ENCODE measurements at regions not wholly inside any gene's neighbourhood (a gene's known extent, or its start where the extent isn't known, plus 50 kb on each side); places are given as distances from the start of the nearest gene placed in this dataset.
"Not testable (repeated sequence)": the region's sequence is repeated elsewhere in the genome, so short reads cannot be mapped to it uniquely, and the experiment has no call there.

- not testable (repeated sequence) for H3K27me3 ChIP-seq, H3K4me3 ChIP-seq, H3K4me1 ChIP-seq, H3K27ac ChIP-seq, H3K9me3 ChIP-seq, H3K36me3 ChIP-seq
- peak in 1 of 2 donors; percentile 21 for DNase-seq (ENCODE audit: low spot score in 2 of 2)
- no CpG with 5 or more reads among the region's 2 CpGs for WGBS
Observed at GRCh38 chr21:10100873-10101272, 420.5 kb upstream of the TPTE start.

- H3K4me3 ChIP-seq, H3K4me1 ChIP-seq, H3K9me3 ChIP-seq, H3K27me3 ChIP-seq, H3K36me3 ChIP-seq, H3K27ac ChIP-seq: not testable (repeated sequence)
- DNase-seq (ENCODE audit: low spot score in 2 of 2): peak in 1 of 2 donors; percentile 29
- 100% methylated on average over 2 of the region's 40 CpGs for WGBS
Observed at GRCh38 chr21:10119342-10119741, 402.0 kb upstream of the TPTE start.

- H3K9me3 ChIP-seq, H3K4me3 ChIP-seq, H3K4me1 ChIP-seq, H3K36me3 ChIP-seq, H3K27me3 ChIP-seq, H3K27ac ChIP-seq: not testable (repeated sequence)
- 79% methylated on average over 39 of the region's 58 CpGs for WGBS
- DNase-seq (ENCODE audit: low spot score in 2 of 2): peak; percentile 53 to 81
Observed at GRCh38 chr21:10119746-10120535, 401.4 kb upstream of the TPTE start.

- not testable (repeated sequence) for H3K4me1 ChIP-seq; H3K9me3 ChIP-seq; H3K4me3 ChIP-seq; DNase-seq (ENCODE audit: low spot score in 2 of 2); H3K36me3 ChIP-seq; H3K27ac ChIP-seq; H3K27me3 ChIP-seq
- WGBS: 75% methylated on average over 14 of the region's 22 CpGs
Observed at GRCh38 chr21:10120536-10120934, 400.8 kb upstream of the TPTE start.

GRCh38 chr21:10120965-10121550, 400.3 kb upstream of the TPTE start:
- H3K4me3 ChIP-seq, H3K9me3 ChIP-seq, H3K4me1 ChIP-seq, H3K36me3 ChIP-seq, H3K27ac ChIP-seq, H3K27me3 ChIP-seq: not testable (repeated sequence)
- DNase-seq (ENCODE audit: low spot score in 2 of 2): peak in 1 of 2 donors; percentile 40
- 77% methylated on average over 26 of the region's 27 CpGs for WGBS

- DNase-seq (ENCODE audit: low spot score in 2 of 2): peak in 1 of 2 donors; percentile 37
- H3K4me3 ChIP-seq, H3K4me1 ChIP-seq, H3K36me3 ChIP-seq, H3K9me3 ChIP-seq, H3K27ac ChIP-seq, H3K27me3 ChIP-seq: not testable (repeated sequence)
- 77% methylated on average over 27 of the region's 33 CpGs for WGBS
Observed at GRCh38 chr21:10121816-10122455, 399.4 kb upstream of the TPTE start.

- not testable (repeated sequence) for H3K9me3 ChIP-seq, H3K27me3 ChIP-seq, H3K27ac ChIP-seq, H3K36me3 ChIP-seq, H3K4me1 ChIP-seq, H3K4me3 ChIP-seq
- 69% methylated on average over 37 of the region's 39 CpGs for WGBS
- DNase-seq (ENCODE audit: low spot score in 2 of 2): peak in 1 of 2 donors; percentile 50
Observed at GRCh38 chr21:10122801-10123507, 398.4 kb upstream of the TPTE start.

GRCh38 chr21:10123508-10123885, 397.9 kb upstream of the TPTE start:
- not testable (repeated sequence) for H3K27me3 ChIP-seq, H3K36me3 ChIP-seq, H3K4me1 ChIP-seq, H3K27ac ChIP-seq, H3K9me3 ChIP-seq, H3K4me3 ChIP-seq
- peak in 1 of 2 donors; percentile 54 for DNase-seq (ENCODE audit: low spot score in 2 of 2)
- WGBS: 70% methylated on average over 19 of the region's 19 CpGs

- H3K9me3 ChIP-seq, H3K4me3 ChIP-seq, H3K27me3 ChIP-seq, H3K4me1 ChIP-seq, H3K27ac ChIP-seq, H3K36me3 ChIP-seq: not testable (repeated sequence)
- DNase-seq (ENCODE audit: low spot score in 2 of 2): peak in 1 of 2 donors; percentile 42
- 74% methylated on average over 16 of the region's 17 CpGs for WGBS
Observed at GRCh38 chr21:10125616-10126015, 395.8 kb upstream of the TPTE start.

GRCh38 chr21:10134119-10134518, 387.3 kb upstream of the TPTE start:
- DNase-seq (ENCODE audit: low spot score in 2 of 2): peak in 1 of 2 donors; percentile 49
- WGBS: no CpG with 5 or more reads among the region's 2 CpGs

GRCh38 chr21:10135879-10136278, 385.5 kb upstream of the TPTE start:
- not testable (repeated sequence) for H3K27ac ChIP-seq, H3K4me3 ChIP-seq, H3K4me1 ChIP-seq, H3K27me3 ChIP-seq, H3K9me3 ChIP-seq, H3K36me3 ChIP-seq
- DNase-seq (ENCODE audit: low spot score in 2 of 2): peak in 1 of 2 donors; percentile 41
- WGBS: 81% methylated on average over 3 of the region's 4 CpGs

More at GRCh38 chr21:10134119-10134518, 387.3 kb upstream of the TPTE start:
- not testable (repeated sequence) for H3K27me3 ChIP-seq, H3K9me3 ChIP-seq, H3K4me3 ChIP-seq, H3K36me3 ChIP-seq, H3K4me1 ChIP-seq, H3K27ac ChIP-seq

GRCh38 chr21:10154178-10154577, 367.2 kb upstream of the TPTE start:
- DNase-seq (ENCODE audit: low spot score in 2 of 2); H3K27me3 ChIP-seq; H3K36me3 ChIP-seq; H3K4me3 ChIP-seq; H3K4me1 ChIP-seq; H3K27ac ChIP-seq; H3K9me3 ChIP-seq: not testable (repeated sequence)
- WGBS: 69% methylated on average over 3 of the region's 3 CpGs

All from suprapubic skin (tissue), 4 donors.